CD14-positive monocyte (primary cell): ENCODE measurements at regions not wholly inside any gene's neighbourhood (a gene's known extent, or its start where the extent isn't known, plus 50 kb on each side); places are given as distances from the start of the nearest gene placed in this dataset.

ENCODE experiments used
- DNase-seq, 3 donors: peaks; one replicate each; pipeline ENCODE4 v3.0.0-alpha.2; 2011 to 2022
- H2AFZ ChIP-seq: 2 replicates; pipeline ENCODE4 v1.6.0; 2012; ENCODE audit warnings: mild to moderate bottlenecking, low read depth, low read length, inconsistent platforms; ENCODE audit not compliant: insufficient read depth, poor library complexity, severe bottlenecking
- H3K27ac ChIP-seq, 2 donors: 1 replicate in 1 of 2; 2 replicates in 1 of 2; pipeline ENCODE4 v1.5.1; 2012 to 2013; ENCODE audit warnings: low read length in 2 of 2, control low read depth in 1 of 2, inconsistent platforms in 1 of 2, low read depth in 1 of 2, mild to moderate bottlenecking in 1 of 2
- H3K27me3 ChIP-seq, 2 donors: one replicate each; pipeline versions ENCODE4 v1.6.0 to v1.6.1; 2011 to 2013; ENCODE audit warnings: low read length in 2 of 2; ENCODE audit not compliant: control insufficient read depth in 2 of 2, insufficient read depth in 2 of 2
- H3K36me3 ChIP-seq, 2 donors: replicated peaks in 1 of 2; 1 replicate in 1 of 2; 2 replicates in 1 of 2; pipeline versions ENCODE4 v1.5.1 to v1.6.1; 2012 to 2013; ENCODE audit warnings: low read length in 2 of 2, control low read depth in 1 of 2, inconsistent platforms in 1 of 2, mild to moderate bottlenecking in 1 of 2; ENCODE audit not compliant: insufficient read depth in 2 of 2, control insufficient read depth in 1 of 2
- H3K4me1 ChIP-seq, 2 donors: 1 replicate in 1 of 2; 2 replicates in 1 of 2; pipeline versions ENCODE4 v1.5.1 to v1.6.1; 2012 to 2013; ENCODE audit warnings: low read length in 2 of 2, control low read depth in 1 of 2, inconsistent platforms in 1 of 2, mild to moderate bottlenecking in 1 of 2, moderate library complexity in 1 of 2; ENCODE audit not compliant: insufficient read depth in 2 of 2, control insufficient read depth in 1 of 2
- H3K4me2 ChIP-seq: replicated peaks from 2 replicates; pipeline ENCODE3; 2012; ENCODE audit warnings: low read length, moderate library complexity, mild to moderate bottlenecking; ENCODE audit not compliant: poor library complexity, severe bottlenecking; ENCODE audit errors: extremely low read depth
- H3K4me3 ChIP-seq, 3 experiments: fragments of 200-600 bp in 1 of 3; sonication (generic) in 1 of 3; replicated peaks in 1 of 3; 1 replicate in 2 of 3; 2 replicates in 1 of 3; pipeline ENCODE4 v1.5.1; 2011 to 2013; ENCODE audit warnings: low read length in 3 of 3, mild to moderate bottlenecking in 3 of 3, control low read depth in 2 of 3, low read depth in 2 of 3, inconsistent platforms in 1 of 3, moderate library complexity in 1 of 3
- H3K79me2 ChIP-seq: 2 replicates; pipeline ENCODE4 v1.6.0; 2012; ENCODE audit warnings: mild to moderate bottlenecking, control low read depth, inconsistent platforms, low read length, moderate library complexity; ENCODE audit not compliant: insufficient read depth
- H3K9ac ChIP-seq: 2 replicates; pipeline ENCODE4 v1.6.0; 2017; ENCODE audit warnings: low read length, mild to moderate bottlenecking; ENCODE audit not compliant: insufficient read depth, poor library complexity, severe bottlenecking
- H3K9me3 ChIP-seq, 2 donors: replicated peaks in 1 of 2; 1 replicate in 1 of 2; 2 replicates in 1 of 2; pipeline versions ENCODE4 v1.5.1 to v1.6.1; 2012 to 2013; ENCODE audit warnings: low read length in 2 of 2, control low read depth in 1 of 2; ENCODE audit not compliant: control insufficient read depth in 1 of 2, insufficient read depth in 1 of 2
- H4K20me1 ChIP-seq: 2 replicates; pipeline ENCODE4 v1.6.0; 2012; ENCODE audit warnings: mild to moderate bottlenecking, low read length, control low read depth, moderate library complexity; ENCODE audit not compliant: insufficient read depth
- H3K27ac Mint-ChIP-seq, 7 donors: one replicate each; pipeline ENCODE4 v1.8.0; 2020; ENCODE audit warnings: mild to moderate bottlenecking in 7 of 7, mixed read lengths in 7 of 7, moderate library complexity in 6 of 7, inconsistent platforms in 2 of 7
- H3K27me3 Mint-ChIP-seq, 3 donors: one replicate each; pipeline ENCODE4 v1.8.0; 2021 to 2022; ENCODE audit warnings: low read depth in 3 of 3, mild to moderate bottlenecking in 3 of 3, mixed read lengths in 3 of 3, moderate library complexity in 3 of 3, inconsistent platforms in 1 of 3
- H3K36me3 Mint-ChIP-seq, 2 donors: one replicate each; pipeline ENCODE4 v1.8.0; 2020; ENCODE audit warnings: mixed read lengths in 2 of 2, inconsistent platforms in 1 of 2, mild to moderate bottlenecking in 1 of 2
- H3K4me1 Mint-ChIP-seq: one replicate; pipeline ENCODE4 v1.8.0; 2020; ENCODE audit warnings: mild to moderate bottlenecking, mixed read lengths
- H3K4me3 Mint-ChIP-seq, 2 donors: one replicate each; pipeline ENCODE4 v1.8.0; 2020; ENCODE audit warnings: mild to moderate bottlenecking in 2 of 2, mixed read lengths in 2 of 2, moderate library complexity in 1 of 2
- H3K9me3 Mint-ChIP-seq, 7 donors: one replicate each; pipeline ENCODE4 v1.8.0; 2020 to 2022; ENCODE audit warnings: mixed read lengths in 7 of 7, mild to moderate bottlenecking in 6 of 7, moderate library complexity in 6 of 7, inconsistent platforms in 2 of 7
- WGBS: methylation state at CpG from one replicate; pipeline ENCODE4 v1.1.5; 2013; ENCODE audit warnings: missing lambda C conversion rate; ENCODE audit not compliant: insufficient coverage; 5-methylcytosine and 5-hydroxymethylcytosine counted together
- intact Hi-C, 2 donors: fragments of 100-400 bp; cut with micrococcal nuclease; formaldehyde crosslinking; loops; one replicate each; pipeline versions ENCODE4 v1.15.0 to v1.15.1; 2023
- TF ChIP-seq, protein P1 (sequence below): fragments of 200-600 bp; IDR thresholded peaks from one replicate; pipeline ENCODE4 v1.8.0; 2022; ENCODE audit warnings: antibody characterized with exemption, mild to moderate bottlenecking

DNA sequence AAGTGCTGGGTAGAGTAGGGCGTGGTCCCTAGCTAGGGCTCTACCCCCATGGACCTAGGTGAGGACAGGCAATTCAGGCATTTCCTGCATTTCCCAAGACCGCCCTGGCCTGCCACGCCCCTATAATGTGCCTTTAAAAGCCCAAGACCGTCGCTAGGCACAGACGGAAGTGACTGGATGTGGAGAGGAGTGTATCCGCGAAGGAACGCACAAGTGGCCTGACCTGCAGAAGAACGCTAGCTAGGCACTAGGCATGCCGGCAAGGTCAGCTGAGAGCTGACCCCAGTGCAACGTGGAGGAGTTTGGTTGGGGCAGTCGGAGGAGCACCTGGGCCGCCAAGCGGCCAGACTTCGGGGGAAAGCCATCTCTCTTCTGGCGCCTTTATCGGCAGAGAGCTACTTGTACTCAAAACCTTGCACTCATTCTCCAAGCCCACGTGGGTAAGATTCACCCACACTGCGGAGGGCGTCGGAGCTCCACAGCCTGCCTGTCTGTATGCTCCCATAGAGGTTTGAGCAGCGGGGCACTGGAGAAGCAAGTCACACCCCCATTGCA lies 370.0 kb downstream of the FGF9 start:
- Histone ChIP-seq H3K79me2 (no peaks in the 10 kb centered on the region), H3K9ac (no peak overlapping the region), H3K27ac (no peak overlapping the region), H3K36me3 (no peaks in the 10 kb centered on the region), H2AFZ (no peak overlapping the region), H3K4me2 (no peak overlapping the region), H4K20me1 (no peaks in the 10 kb centered on the region), H3K4me1 (no peaks in the 10 kb centered on the region), H3K27me3 (no peaks in the 10 kb centered on the region), H3K4me3 (peak overlapping the region in 1 of 3 experiments; percentile 21), H3K9me3 (peaks cover 6 to 12% of the 10 kb centered on the region in 2 donors)
- TF ChIP-seq, protein P1, sequence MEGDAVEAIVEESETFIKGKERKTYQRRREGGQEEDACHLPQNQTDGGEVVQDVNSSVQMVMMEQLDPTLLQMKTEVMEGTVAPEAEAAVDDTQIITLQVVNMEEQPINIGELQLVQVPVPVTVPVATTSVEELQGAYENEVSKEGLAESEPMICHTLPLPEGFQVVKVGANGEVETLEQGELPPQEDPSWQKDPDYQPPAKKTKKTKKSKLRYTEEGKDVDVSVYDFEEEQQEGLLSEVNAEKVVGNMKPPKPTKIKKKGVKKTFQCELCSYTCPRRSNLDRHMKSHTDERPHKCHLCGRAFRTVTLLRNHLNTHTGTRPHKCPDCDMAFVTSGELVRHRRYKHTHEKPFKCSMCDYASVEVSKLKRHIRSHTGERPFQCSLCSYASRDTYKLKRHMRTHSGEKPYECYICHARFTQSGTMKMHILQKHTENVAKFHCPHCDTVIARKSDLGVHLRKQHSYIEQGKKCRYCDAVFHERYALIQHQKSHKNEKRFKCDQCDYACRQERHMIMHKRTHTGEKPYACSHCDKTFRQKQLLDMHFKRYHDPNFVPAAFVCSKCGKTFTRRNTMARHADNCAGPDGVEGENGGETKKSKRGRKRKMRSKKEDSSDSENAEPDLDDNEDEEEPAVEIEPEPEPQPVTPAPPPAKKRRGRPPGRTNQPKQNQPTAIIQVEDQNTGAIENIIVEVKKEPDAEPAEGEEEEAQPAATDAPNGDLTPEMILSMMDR: no peak
- peaks cover 3 to 5% (median 3%) of the 10 kb centered on the region in 3 donors for H3K27me3 Mint-ChIP-seq
- H3K4me3 Mint-ChIP-seq: peak overlapping the region; percentile 49 to 63
- DNase-seq: peak in 2 of 3 donors; percentile 9 to 40
- no peaks in the 10 kb centered on the region for H3K4me1 Mint-ChIP-seq
- no peaks in the 10 kb centered on the region for H3K36me3 Mint-ChIP-seq
- 74% methylated on average over 22 of the region's 23 CpGs for WGBS
- H3K27ac Mint-ChIP-seq: peak overlapping the region in 2 of 7 donors; percentile 40 to 70
- intact Hi-C loops: no loop called here
- H3K9me3 Mint-ChIP-seq: peaks cover 2 to 12% (median 7%) of the 10 kb centered on the region in 7 donors

DNA sequence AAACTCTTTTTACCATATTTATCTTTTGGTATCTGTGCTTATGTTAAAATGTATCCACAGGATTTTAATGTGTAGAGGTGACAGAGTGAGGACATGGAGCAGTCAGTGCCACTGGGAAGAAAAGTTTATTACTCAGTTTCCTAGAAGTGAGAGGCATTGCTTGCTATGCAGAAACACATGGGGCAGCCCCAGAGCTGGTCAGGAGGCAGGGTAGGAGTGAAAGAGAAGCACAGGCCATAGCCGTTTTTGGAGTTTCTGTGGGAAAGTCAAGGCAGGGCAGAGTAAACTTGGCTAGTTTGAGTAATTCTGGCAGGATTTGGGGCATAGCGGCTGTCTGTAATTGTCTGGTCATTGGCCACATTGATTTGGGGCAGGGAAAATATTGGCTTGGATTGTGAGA lies 370.9 kb downstream of the FGF9 start:
- Histone ChIP-seq H3K79me2 (no peaks in the 10 kb centered on the region), H4K20me1 (no peaks in the 10 kb centered on the region), H3K4me3 (no peak overlapping the region), H3K36me3 (no peaks in the 10 kb centered on the region), H3K27me3 (no peaks in the 10 kb centered on the region), H3K27ac (no peak overlapping the region), H3K4me1 (no peaks in the 10 kb centered on the region), H3K9ac (no peak overlapping the region), H3K9me3 (peaks cover 6 to 12% of the 10 kb centered on the region in 2 donors), H2AFZ (no peak overlapping the region), H3K4me2 (no peak overlapping the region)
- peaks cover 3 to 6% (median 5%) of the 10 kb centered on the region in 3 donors for H3K27me3 Mint-ChIP-seq
- peak overlapping the region in 1 of 2 donors; percentile 8 for H3K4me3 Mint-ChIP-seq
- no peaks in the 10 kb centered on the region for H3K36me3 Mint-ChIP-seq
- no peak for DNase-seq
- peaks cover 2 to 18% (median 9%) of the 10 kb centered on the region in 7 donors for H3K9me3 Mint-ChIP-seq
- WGBS: 81% methylated on average over 2 of the region's 2 CpGs
- TF ChIP-seq, protein P1: no peak
- no peaks in the 10 kb centered on the region for H3K4me1 Mint-ChIP-seq
- intact Hi-C loops: no loop called here
- H3K27ac Mint-ChIP-seq: no peak overlapping the region
